Ramos (cell line): ENCODE measurements at regions not wholly inside any gene's neighbourhood (a gene's known extent, or its start where the extent isn't known, plus 50 kb on each side); places are given as distances from the start of the nearest gene placed in this dataset.
"Not testable (repeated sequence)": the region's sequence is repeated elsewhere in the genome, so short reads cannot be mapped to it uniquely, and the experiment has no call there.

Experiments
- in situ Hi-C: fragments of 300-500 bp; cut with MboI; formaldehyde crosslinking; loops from one replicate; pipeline ENCODE4 v1.14.3; 2022; ENCODE audit warnings: low sequenced_read_pairs; ENCODE audit not compliant: unreplicated experiment

DNA sequence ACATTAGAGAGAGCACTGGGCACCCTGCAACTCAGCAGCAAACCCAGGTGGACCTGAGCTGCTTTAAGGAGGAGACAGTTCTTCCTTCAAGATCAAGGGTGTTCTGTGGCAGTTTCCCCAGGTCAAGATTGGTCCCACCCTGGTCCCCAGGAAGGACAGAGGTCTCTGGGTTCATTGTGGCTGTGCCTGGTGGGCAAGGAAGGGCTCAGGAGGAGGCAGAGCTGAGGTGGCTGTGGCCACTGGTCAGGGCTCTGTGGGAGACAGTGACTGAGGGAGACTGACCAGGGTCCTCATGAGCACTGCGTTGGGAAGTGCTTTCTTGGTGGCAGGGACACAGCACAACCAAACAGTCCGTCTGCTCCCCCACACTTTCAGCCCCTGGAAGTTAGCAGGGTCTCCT lies 141.3 kb downstream of the FCRL5 start:
- in situ Hi-C loops: no loop called here

DNA sequence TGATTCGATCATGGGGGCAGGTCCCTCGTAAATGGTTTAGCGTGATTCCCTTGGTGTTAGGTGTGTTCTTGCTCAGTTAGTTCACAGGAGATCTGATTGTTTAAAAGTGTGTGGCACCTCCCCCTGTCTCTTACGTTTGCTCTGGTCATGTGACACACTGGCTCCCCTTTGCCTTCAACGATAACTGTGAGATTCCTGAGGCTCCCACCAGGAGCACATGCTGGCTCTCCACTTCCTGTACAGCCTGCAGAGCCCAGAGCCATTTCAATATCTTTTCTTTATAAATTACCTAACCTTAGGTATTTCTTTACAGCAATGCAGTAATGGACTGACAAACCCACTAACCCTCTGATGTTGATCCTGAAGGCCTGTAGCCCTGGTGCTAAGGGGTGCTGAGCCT lies 141.9 kb downstream of the FCRL5 start:
- in situ Hi-C loops: no loop called here

DNA sequence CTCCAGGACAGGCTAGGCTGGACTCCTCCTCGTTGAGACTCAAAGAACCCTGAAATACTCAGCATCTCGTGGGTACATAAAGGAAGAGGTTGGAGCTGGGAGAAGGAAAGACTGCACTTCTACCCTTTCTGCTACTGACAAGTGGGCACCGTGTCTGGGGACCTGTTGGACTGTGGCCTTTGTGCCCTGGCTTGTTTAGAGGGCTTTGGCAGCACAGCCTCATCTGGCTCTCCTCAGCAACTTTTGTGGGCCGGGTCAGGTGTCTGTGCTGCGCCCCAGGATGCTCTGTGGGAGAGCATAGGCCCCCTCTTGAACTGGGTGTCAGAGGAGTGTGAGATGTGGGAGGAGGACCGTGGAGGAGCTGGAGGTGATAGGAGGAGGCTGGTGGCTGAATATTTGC lies 142.4 kb downstream of the FCRL5 start:
- in situ Hi-C loops: no loop called here

DNA sequence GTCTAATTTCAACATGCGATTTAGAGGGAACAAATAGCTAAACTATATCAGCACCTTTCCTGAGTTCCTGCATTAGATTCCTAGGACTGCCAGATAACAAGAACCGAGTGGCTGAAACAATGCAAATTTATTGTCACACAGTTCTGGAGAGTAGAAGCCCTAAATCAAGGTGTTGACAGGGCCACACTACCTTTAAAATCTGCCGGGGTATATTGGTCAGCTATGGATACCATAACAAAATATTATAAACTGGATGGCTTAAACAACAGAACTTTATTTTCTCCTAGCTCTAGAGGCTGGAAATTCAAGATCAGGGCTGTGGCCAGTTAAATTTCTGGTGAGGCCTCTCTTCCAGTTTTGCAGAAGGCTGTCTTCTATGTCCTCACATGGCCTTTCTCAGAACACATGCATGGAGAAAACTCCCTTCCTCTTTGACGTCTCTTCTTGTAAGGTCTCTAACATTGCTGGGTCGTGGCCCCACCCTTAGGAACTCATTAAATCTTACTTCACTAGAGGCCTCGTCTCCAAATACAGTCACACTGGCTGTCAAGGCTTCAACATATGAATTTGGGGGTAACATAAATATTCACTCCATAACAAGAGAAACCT lies 144.3 kb downstream of the FCRL5 start:
- in situ Hi-C loops: no loop called here

DNA sequence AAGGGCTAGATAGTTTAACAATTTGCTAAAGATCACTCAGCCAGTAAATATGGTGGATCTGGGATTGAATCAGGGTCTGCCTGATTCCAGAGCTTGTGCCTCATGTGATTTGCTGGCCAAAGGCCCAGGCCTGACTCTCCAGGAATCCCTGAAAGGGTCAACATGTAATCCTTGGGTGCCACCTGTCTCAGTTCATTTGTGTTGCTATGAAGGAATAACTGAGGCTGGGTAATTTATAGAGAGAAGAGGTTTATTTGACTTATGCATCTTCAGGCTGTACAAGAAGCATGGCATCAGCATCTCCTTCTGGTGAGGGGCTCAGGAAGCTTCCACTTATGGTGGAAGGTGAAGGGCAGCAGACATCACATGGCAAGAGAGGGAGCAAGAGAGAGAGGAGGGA lies 144.9 kb downstream of the FCRL5 start:
- in situ Hi-C loops: no loop called here

DNA sequence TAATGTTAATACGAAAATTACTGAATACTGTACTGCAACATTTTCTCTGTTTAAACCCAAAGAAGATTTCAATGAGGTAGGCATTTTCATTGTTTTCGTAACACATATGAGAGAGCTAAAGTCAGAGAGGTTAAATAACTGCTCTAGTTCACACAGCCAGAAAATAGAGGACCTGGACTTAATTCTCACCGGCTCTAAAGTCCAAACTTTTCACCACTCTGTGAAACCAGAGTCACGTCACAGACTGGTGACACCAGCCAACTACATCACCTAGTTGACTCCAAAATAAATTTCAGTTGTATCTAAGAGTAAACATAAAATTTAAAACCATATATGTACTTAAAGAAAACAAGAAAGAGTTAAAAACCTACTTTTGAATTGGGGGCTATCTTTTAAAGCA lies 146.7 kb downstream of the FCRL5 start:
- in situ Hi-C loops: no loop called here

DNA sequence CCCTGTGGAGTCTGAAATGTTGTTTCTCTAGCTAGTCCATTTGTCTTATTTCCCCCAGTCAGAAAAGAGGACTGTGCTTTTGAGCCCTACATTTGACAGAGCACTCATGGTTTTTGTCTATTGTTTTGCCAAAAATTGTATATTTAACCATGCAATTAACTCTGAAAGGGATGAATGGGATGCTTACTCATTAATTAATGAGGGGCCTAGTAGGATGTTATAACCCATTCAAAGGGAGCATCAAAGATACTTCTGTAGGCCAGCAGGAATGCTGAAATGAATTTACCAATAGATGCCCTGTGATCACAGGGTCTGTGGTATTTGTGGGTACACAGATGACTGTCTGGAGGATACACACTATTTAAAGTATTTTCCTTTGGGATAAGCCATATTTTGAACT lies 147.7 kb downstream of the FCRL5 start:
- in situ Hi-C loops: no loop called here

DNA sequence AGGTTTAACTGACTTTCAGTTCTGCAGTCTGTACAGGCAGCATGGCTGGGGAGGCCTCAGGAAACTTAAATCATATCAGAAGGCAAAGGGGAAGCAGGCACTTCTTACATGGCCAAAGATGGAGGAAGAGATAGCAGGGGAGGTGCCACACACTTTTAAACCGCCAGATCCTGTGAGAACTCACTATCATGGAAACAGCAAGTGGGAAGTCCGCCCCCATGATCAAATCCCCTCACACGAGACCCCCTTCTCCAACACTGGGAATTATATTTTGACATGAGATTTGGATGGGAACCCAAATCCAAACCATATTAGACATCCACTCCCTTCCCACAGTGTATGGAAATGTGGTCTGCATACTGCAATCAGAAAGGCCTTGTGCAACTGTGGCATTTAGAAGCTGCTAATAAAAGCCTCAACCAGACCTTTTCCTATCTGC lies 148.2 kb downstream of the FCRL5 start:
- in situ Hi-C loops: no loop called here

DNA sequence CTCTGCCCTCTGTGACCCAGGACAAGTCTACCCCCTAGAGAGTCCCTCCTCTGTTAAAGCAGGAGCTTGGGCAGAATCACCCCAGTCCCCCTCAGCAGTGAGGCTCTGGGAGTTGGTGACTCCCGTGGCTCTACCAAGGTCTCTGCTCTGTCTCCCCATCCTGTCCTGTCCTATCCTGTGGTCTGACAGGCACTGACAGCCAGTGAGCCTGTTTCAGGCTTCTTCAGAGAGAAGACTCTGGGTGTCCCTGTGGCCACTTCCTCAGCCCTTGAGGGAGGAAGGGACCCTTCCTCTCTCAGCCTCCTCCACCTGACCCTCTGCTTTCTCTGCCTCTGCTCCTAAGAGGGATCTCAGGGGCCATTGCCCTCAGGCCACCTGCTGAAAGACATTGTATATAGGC lies 148.7 kb downstream of the FCRL5 start:
- in situ Hi-C loops: no loop called here

DNA sequence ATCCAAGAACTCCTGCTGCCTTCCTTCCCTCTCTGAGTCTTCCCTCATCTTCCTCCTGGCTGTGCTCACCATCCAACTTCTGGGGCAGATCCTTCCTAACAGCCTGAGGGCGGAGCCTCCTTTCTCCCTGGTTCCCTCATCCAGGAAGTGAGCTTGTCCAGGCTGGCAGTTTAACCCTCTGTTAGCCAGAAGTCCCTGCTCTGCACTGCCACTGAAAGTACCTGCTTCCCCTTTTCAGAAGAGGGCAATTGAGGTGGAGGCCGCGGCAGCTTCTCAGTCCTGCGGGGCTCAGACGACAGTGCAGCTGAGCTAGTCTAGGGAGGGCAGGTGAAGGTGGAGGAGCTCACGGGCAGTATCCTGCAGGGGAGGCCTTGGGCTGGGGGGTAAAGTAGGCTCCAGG lies 149.1 kb downstream of the FCRL5 start:
- in situ Hi-C loops: no loop called here

DNA sequence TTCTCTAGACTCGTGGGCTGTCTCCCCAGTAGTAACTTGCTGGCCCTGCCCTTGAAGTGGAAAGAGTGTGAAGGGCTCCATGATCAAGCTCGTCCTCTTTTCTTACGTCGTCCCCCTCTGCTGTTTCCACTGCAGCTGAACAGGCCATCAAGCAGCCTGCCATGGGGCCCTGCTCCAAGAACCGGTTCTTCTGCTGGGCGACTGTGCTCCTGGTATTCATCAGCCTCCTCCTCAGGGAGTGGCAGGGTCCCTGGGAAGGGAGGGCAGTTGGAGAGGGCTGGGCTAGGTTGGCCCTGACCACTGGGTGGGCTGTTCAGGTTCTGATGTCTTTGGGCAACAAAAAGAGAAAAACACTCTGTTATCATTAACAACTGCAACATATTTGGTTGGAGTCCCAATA lies 151.5 kb downstream of the FCRL5 start:
- in situ Hi-C loops: no loop called here

DNA sequence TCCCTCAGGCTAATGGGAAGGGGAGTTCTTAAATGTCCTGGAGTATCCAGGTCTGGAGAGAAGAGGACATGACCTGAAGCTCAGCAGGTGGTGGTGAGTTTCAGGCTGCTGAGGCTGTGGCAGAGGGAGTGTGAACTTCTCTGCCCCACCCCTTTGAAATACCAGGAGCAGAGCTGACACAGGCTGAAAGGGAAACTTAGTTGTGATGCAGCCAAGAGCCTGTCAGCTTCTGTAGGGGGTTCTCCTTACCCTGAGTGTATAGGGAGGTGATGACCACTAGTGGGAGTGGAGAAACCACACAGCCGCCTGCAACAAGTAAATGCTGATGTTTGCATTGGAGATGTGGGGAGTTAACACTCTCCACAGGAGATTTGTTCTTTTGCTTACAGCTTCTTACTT lies 152.3 kb downstream of the FCRL5 start:
- in situ Hi-C loops: no loop called here

DNA sequence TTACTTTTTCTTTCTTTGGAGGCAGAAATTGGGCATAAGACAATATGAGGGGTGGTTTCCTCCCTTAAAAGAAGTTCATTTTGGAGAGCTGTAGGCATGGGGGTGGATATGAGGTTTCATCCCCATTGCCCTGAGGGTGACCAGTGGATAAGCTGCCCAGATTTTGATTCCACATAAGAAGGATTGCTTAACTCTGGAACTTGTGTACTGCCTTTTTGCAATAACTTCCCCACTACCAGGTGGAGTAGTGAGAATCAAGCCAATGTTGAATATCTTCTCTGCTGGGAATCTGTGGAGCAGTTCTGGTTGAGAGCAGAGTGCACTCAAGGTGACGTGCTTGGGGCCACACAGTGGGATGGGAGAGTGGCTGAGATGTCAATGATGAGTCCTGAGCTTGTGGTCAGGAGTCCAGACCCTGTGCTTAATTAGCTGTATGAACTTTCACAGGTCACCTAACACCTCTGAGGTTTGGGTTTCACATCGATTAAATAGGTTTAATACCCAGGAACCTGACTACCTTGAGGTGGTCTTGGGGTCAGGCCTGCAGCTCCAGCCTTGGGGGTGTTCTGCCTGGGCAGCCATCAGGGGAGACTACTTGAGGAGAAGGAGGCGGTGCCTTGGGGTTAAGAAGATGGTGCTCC lies 152.9 kb downstream of the FCRL5 start:
- in situ Hi-C loops: no loop called here

DNA sequence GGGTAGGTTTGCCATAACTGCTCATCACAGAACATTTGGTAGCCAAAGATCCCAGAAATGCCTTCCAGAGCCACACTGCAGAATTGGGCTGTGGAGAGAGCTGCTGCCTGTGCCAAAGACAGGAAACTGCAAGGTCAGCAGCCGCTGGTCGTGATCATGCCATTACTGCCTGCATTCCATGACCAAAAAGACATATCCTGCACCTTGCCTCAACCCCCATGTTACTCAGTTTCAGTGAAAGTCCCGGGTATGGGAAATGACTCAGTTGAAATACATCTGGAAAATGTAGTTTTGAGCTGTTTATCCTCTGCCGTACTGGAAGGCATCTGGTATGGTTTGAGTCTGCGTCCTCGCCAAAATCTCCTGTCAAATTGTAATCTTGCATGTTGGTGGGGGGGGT lies 161.7 kb downstream of the FCRL5 start:
- in situ Hi-C loops: no loop called here

DNA sequence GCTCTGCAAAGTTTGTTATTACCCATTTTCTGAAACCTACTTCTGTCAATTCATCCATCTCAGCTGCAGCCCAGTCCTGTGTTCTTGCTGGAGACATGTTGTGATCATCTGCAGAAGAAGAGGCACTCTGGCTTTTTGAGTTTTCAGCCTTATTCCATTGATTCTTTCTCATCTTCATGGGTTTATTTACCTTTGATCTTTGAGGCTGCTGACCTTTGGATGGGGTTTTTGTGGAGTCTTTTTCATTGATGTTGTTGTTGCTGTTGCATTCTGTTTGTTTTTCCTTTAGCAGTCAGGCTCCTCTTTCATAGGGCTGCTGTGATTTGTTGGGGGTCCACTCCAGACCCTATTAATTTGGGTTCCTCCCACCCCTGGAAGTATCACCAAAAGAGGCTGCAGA lies 164.3 kb downstream of the FCRL5 start:
- in situ Hi-C loops: no loop called here

DNA sequence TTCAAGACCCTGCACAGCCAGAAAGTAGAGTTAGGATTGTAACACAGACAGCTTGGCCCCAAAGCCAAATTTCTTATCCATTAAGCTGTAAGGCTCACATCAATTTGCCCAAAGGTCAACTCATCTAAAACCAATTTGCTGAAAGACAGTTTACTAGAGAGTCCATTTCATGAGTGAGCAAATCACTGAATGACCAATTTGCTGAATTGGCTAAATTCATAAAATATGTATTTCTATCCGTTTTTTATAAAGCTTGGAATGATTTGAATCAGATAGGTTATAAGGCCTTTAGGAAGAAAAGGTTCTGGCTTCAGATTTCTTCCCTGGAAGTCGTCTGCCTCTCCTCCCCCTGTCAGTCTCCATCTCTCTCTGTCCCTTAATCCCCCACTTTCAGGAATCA lies 168.1 kb downstream of the FCRL5 start:
- in situ Hi-C loops: no loop called here

DNA sequence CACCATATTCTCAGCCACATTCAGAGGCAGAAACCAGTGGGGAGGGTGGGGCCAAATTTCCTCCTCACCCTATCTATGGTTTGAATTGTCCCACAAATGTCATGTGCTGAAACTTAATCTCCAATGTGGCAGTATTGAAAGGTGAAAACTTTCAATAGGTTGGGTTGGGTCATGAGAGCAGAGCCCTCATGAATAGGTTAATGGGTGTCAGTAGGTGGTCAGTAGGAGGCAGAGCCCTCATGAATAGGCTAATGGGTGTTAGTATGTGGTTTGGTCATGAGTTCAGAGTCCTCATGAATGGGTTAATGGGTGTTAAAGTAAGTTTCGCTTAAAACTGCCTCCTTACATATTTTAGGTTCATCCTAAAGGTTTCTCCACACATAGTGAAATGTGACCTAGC lies 170.0 kb downstream of the FCRL5 start:
- in situ Hi-C loops: no loop called here

DNA sequence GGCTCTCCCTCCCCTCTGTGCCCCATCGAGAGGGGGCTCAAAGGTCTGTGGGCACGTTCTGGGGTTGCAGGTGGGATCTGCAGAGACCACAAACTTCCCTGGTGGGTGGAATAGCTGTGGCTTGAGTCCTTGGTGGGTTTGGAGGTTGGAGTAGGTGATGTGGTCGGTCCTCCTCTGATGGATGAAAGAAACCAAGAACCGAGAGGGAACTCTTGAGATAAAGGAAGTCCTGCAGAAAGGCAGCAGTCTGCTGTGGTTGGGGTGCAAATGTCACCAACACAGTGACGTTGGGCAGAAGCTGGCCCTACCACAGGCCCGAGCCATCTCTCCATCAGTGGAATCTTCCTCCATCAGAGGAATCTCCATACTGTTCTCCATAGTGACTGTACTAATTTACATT lies 171.8 kb downstream of the FCRL5 start:
- in situ Hi-C loops: no loop called here

DNA sequence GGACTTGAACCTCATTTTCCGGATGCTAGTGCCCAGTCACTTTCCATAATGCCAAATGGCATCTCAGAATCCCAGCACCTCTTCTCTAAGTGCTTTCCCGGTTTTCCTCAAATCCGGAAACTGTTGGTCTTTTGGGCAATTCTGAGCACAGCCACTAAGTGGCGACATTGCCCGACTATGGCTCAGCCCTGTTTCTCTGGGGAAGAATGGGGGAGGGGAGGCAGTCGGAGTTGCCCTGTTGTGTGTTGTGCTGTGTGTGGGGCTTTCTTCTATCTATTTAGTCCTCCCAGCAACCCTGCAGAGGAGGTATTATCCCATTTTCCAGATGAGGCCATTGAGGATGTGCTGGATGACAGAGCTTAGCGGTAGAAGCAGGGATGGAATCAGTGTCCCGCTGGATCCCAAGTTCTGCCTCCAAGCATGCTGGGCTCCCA lies 175.0 kb downstream of the FCRL5 start:
- in situ Hi-C loops: not testable (repeated sequence)

DNA sequence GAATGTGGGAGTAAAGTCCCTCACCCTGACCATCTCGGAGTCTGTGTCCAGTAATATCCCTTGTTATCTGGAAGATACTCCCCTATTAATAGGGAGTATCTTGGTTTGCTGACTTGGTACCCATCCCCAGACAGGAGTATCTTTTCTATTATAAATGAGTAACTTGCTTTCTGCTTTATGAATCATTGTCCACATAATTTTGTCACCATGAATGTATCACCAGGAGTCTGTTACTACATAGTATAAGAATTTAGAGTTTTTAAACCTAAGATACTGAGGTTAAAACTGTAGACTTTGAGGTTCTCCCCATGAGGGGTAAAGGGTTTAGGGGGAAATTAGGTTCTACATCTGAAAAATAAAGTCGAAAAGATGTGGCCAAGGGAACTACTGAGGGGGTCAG lies 175.6 kb downstream of the FCRL5 start:
- in situ Hi-C loops: no loop called here

DNA sequence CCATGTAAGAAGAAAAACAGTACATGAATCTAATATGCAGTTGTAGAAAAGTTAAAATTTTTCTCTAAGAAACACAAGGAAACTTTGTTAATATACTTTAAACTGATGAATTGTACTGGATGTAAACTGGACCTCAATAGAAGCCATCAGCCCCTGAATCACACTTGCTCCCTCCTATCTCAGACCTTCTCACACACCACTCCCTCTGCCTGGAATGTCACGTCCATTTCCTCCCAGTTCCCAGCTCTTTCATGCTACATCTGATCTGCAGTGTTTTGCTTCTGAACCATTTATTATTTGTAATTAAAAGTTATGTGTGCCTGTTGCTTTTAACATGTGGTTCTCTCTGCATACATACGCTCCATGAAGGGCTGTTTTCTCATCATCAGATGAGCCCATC lies 180.0 kb downstream of the FCRL5 start:
- in situ Hi-C loops: loop anchor here (25.0 kb wide), 1 partner anchor 565 kb away; no protein-coding TSS in a partner anchor

DNA sequence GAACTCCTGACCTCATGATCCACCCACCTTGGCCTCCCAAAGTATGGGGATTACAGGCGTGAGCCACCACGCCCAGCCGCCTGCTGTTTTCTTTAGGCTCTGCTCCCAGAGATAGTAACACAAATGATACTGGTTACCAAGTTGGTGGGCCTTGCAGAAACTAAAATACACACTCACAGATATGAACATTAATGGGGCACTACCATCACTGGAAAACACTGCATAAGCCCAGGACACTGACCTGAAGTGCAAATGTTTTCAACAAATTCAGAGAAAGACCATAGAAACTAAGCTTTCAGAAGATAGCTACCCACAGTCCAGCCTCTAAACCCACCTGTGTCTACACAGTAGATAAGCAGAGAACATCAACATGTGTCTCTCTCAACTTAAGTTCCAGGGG lies 180.5 kb downstream of the FCRL5 start:
- in situ Hi-C loops: loop anchor here (25.0 kb wide), 1 partner anchor 565 kb away; no protein-coding TSS in a partner anchor
